HFF-Myc (cell line): ENCODE measurements at regions not wholly inside any gene's neighbourhood (a gene's known extent, or its start where the extent isn't known, plus 50 kb on each side); places are given as distances from the start of the nearest gene placed in this dataset.

Source experiments
- DNase-seq: peaks from one replicate; pipeline ENCODE4 v3.0.0-alpha.2; 2011; ENCODE audit warnings: low read depth; ENCODE audit errors: extremely low read depth
- H3K4me3 ChIP-seq: replicated peaks from 2 replicates; pipeline ENCODE4 v1.5.1; 2011; ENCODE audit warnings: low read depth, mild to moderate bottlenecking, control low read depth, low read length
- CTCF ChIP-seq: IDR thresholded peaks from 2 replicates; pipeline ENCODE4 v1.5.1; 2012; ENCODE audit warnings: mild to moderate bottlenecking, low read depth, low read length, control low read depth; ENCODE audit errors: missing control alignments

GRCh38 chrX:150255441-150256296 is 107.4 kb upstream of the MAMLD1 start:
- DNase-seq, result no peak
- no peak overlapping the region for H3K4me3 ChIP-seq
- no peak for TF ChIP-seq CTCF

- no peak overlapping the region for H3K4me3 ChIP-seq
- no peak for DNase-seq
- no peak for TF ChIP-seq CTCF
Measured at GRCh38 chrX:150256297-150256650, 106.8 kb upstream of the MAMLD1 start.

GRCh38 chrX:150257353-150258175 is 105.6 kb upstream of the MAMLD1 start:
- DNase-seq, result no peak
- TF ChIP-seq CTCF, result no peak
- H3K4me3 ChIP-seq, result no peak overlapping the region

- no peak for TF ChIP-seq CTCF
- H3K4me3 ChIP-seq, result no peak overlapping the region
- no peak for DNase-seq
Measured at GRCh38 chrX:150258176-150258425, 105.0 kb upstream of the MAMLD1 start.

GRCh38 chrX:150258463-150259430 is 104.4 kb upstream of the MAMLD1 start:
- TF ChIP-seq CTCF, result no peak
- no peak for DNase-seq
- H3K4me3 ChIP-seq, result no peak overlapping the region

- H3K4me3 ChIP-seq, result no peak overlapping the region
- no peak for DNase-seq
- no peak for TF ChIP-seq CTCF
Measured at GRCh38 chrX:150262456-150262855, 100.7 kb upstream of the MAMLD1 start.
